ENCODE measurements at regions not wholly inside any gene's neighbourhood (a gene's known extent, or its start where the extent isn't known, plus 50 kb on each side); places are given as distances from the start of the nearest gene placed in this dataset.

DNA sequence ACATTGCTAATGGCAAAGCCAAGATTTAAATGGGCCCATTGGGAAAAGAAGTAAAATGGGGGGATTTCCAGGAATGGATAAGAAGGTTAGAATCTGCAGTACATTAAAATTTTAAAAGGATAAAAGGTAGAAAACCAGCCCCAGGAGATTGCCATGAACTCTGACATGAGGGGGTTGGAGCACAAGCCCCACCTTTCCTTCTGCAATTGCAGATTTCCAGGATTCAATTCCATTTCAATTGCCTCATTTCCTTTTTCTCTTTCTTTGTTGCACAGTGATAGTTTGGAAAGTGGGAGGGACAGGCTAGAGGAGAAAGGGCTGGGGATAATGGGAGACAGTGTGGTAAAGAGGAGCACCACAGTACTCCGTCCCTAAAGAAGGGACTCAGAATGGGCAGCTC lies 238.5 kb upstream of the RAB4A start:
- peaks cover 3% of the 10 kb centered on the region for H3K27me3 Mint-ChIP-seq

DNA sequence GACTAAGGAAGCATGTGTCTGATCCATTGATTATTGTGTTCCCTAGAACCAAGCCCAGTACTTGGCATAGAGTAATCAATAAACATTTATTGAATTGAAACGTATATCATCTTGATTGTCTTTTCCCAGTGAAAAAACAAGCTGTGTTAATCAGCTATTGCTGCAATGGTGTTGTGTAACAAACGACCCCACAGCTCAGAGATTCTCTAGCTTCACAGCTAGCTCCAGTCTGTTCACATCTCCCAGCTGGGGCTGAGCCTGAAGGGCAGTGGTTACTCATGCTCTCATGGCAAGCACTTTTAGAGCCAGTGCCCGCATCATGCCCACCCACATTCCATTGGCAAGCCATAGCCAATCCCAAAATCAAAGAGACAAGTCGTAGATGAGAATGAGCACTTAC lies 237.4 kb upstream of the RAB4A start:
- DNase-seq, result no peak
- H3K4me1 Mint-ChIP-seq, result no peaks in the 10 kb centered on the region
- no peaks in the 10 kb centered on the region for H3K36me3 Mint-ChIP-seq
- H3K4me3 Mint-ChIP-seq, result no peak overlapping the region
- peaks cover 5% of the 10 kb centered on the region for H3K27me3 Mint-ChIP-seq
- no peaks in the 10 kb centered on the region for H3K9me3 Mint-ChIP-seq
- no peak overlapping the region for H3K27ac Mint-ChIP-seq

More for the DNA sequence above, 238.5 kb upstream of the RAB4A start:
- no peak for DNase-seq
- Mint-ChIP-seq H3K9me3 (no peaks in the 10 kb centered on the region), H3K36me3 (no peaks in the 10 kb centered on the region), H3K4me1 (peaks cover 5% of the 10 kb centered on the region), H3K4me3 (no peak overlapping the region), H3K27ac (no peak overlapping the region)

DNA sequence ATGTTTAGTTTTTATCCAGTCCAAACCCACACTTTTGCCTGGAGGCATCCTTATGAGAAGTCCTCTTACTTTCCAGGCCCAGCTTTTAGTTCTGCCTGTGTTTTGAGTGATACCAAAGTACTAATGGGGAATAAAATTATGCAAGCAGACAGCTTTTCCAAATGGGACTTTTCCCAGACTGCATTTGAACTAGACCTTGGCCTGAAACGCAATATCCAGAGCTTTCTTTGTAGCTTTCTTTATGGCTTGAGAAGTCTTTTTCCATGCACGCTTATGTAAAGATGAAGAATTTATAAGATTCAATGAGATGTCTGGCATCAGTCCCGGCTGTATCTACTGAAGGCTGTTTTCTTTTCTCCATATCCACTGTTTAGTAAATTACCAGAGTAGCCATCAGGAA lies 236.6 kb upstream of the RAB4A start:
- H3K4me1 Mint-ChIP-seq, result no peaks in the 10 kb centered on the region
- H3K4me3 Mint-ChIP-seq, result no peak overlapping the region
- H3K36me3 Mint-ChIP-seq, result no peaks in the 10 kb centered on the region
- H3K27ac Mint-ChIP-seq, result no peak overlapping the region
- H3K9me3 Mint-ChIP-seq, result no peaks in the 10 kb centered on the region
- no peak for DNase-seq
- H3K27me3 Mint-ChIP-seq, result peaks cover 13% of the 10 kb centered on the region

DNA sequence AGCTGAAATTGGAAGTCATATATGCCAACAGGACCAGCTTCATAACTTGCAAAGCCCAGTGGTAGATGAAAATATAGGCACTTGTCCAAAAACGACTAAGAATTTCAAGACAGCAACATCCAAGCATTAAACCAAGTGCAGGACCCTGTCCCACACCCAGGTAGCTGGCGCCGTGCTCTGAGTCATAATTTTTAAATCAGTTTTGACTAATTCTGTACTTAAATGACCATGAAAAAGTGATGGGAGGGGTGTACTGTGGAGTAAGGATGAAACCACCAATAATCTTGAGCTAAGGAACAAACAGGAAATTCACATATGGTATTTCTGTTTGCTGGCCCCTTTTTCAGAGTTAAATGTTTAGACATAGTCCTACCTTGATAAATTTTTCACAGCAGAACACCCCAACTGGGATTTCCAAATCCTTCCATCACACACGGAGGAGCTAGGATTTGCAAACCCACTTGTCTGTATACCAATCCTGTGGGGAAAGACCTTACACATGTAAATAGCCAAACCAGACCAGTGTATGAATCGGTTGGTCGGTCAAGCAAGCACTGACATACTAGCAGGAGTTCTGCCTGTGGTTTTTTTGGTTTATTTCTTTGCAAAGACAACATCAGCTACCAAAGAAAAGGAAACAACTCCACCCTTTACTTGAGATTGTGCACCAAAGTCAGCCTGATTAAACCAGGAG lies 235.7 kb upstream of the RAB4A start:
- no peaks in the 10 kb centered on the region for H3K36me3 Mint-ChIP-seq
- H3K27ac Mint-ChIP-seq, result no peak overlapping the region
- H3K4me1 Mint-ChIP-seq, result no peaks in the 10 kb centered on the region
- no peaks in the 10 kb centered on the region for H3K9me3 Mint-ChIP-seq
- H3K27me3 Mint-ChIP-seq, result peaks cover 14% of the 10 kb centered on the region
- DNase-seq, result no peak
- no peak overlapping the region for H3K4me3 Mint-ChIP-seq

DNA sequence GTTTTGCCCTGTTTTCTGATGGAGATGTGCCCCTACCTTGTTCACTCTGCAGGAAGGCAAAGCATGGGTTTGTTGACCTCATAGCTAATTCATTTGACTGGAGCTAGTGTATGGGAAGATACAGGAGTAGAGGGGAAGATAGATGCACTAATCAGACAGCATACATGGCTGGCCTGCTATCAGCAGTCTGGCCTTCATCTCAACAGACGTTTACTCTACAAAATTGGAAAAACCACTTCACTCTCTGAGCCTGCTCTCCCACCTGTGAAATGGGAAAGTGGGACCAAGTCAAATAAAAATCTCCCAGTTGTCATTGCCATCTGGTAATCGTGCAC lies 235.2 kb upstream of the RAB4A start:
- H3K27ac Mint-ChIP-seq, result no peak overlapping the region
- H3K4me1 Mint-ChIP-seq, result no peaks in the 10 kb centered on the region
- no peaks in the 10 kb centered on the region for H3K9me3 Mint-ChIP-seq
- H3K27me3 Mint-ChIP-seq, result peaks cover 19% of the 10 kb centered on the region
- DNase-seq, result no peak
- H3K4me3 Mint-ChIP-seq, result no peak overlapping the region
- H3K36me3 Mint-ChIP-seq, result no peaks in the 10 kb centered on the region

DNA sequence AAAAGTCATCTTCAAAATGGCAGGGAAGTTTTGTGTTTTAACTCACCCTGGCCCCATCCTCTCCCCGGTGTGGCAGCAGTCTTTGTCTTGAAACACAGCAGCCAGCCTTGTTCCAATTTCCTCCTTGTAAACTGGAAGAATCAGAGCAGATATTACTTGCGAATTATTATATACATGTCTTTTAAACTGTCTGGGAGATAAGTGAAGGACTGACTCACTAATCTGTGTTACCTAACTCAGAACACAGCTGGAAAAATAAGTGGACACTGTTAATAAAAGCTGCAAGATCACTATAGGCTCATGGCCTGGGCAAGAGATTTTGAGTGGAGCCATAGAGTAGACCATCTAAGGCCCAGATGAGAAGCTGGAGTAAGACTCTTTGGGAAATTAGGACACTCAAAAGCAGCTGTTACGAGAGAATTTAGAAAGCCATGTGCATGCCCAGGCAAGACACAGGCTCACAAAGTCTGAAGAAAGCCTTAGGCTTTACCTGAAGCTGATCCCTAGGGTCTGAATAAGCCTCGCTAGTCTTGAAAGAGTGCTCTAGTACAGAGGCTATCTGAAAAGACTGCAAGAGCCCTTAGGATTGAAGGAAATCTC lies 233.0 kb upstream of the RAB4A start:
- H3K9me3 Mint-ChIP-seq, result peaks cover 3% of the 10 kb centered on the region
- no peak overlapping the region for H3K4me3 Mint-ChIP-seq
- peaks cover 16% of the 10 kb centered on the region for H3K27me3 Mint-ChIP-seq
- H3K4me1 Mint-ChIP-seq, result no peaks in the 10 kb centered on the region
- no peak overlapping the region for H3K27ac Mint-ChIP-seq
- no peak for DNase-seq
- no peaks in the 10 kb centered on the region for H3K36me3 Mint-ChIP-seq

DNA sequence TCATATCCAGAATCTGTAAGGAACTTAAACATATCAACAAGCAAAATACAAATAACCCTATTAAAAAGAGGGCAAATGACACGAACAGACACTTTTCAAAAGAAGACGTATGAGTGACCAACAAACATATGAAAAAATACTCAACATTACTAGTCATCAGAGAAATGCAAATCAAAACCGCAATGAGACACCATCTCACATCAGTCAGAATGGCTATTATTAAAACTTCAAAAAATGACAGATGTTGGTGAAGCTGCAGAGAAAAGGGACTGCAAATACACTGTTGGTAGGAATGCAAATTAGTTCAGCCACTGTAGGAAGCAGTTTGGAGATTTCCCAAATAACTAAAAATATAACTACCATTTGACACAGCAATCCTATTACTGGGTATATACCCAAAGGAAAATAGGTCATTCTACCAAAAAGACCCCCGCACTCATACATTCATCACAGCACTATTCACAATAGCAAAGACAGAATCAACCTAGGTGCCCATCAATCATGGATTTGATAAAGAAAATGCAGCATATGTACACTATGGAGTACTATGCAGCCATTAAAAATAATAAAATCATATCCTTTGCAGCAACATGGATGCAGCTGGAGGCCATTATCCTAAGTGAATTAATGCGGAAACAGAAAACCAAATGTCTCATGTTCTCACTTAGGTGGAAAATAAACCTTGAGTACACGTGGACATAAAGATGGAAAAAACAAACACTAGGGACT lies 230.1 kb upstream of the RAB4A start:
- Mint-ChIP-seq H3K4me1 (no peaks in the 10 kb centered on the region), H3K9me3 (peaks cover 3% of the 10 kb centered on the region), H3K27ac (no peak overlapping the region), H3K4me3 (no peak overlapping the region), H3K27me3 (peaks cover 16% of the 10 kb centered on the region), H3K36me3 (no peaks in the 10 kb centered on the region)
- no peak for DNase-seq

DNA sequence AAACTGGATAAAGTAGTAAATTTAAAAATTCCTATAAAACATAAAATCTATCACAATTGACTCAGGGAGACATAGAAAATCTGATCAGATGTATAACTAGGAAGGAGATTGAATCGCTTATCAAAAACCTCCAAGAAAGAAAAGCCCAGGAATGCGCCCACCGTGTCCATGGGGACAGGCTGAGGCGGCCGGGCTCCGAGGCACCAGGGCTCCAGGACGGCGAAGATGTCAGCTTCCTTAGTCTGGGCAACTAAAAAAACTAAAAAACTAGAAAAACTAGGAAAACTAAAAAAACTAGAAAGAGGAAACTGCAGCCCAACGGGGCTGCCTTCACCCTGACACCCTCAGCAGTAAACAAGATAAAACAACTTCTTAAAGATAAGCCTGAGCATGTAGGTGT lies 229.0 kb upstream of the RAB4A start:
- Mint-ChIP-seq H3K27me3 (peaks cover 16% of the 10 kb centered on the region), H3K9me3 (peaks cover 3% of the 10 kb centered on the region), H3K27ac (no peak overlapping the region)

DNA sequence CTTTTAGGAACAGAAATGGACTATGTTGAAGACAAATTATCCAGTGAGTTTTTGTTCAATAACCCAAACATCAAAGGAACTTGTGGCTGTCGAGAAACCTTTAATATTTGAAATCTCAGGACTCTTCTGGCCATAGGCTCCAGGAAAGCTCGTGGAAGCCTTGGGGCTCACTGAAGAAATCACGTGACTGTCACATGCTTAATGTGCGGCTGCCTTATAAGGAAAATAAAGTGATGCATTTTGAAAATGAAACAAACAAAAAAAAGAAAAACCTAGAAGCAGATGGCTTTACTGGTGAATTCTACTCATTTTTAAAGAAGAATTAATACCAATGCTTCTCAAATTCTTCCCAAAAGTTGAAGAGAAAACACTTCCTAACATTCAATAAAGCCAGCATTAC lies 228.4 kb upstream of the RAB4A start:
- Mint-ChIP-seq H3K4me1 (no peaks in the 10 kb centered on the region), H3K27me3 (peaks cover 16% of the 10 kb centered on the region), H3K9me3 (peaks cover 3% of the 10 kb centered on the region), H3K4me3 (no peak overlapping the region), H3K36me3 (no peaks in the 10 kb centered on the region), H3K27ac (no peak overlapping the region)
- DNase-seq, result no peak

More for the DNA sequence above, 229.0 kb upstream of the RAB4A start:
- H3K4me1 Mint-ChIP-seq, result no peaks in the 10 kb centered on the region
- no peaks in the 10 kb centered on the region for H3K36me3 Mint-ChIP-seq
- no peak for DNase-seq
- no peak overlapping the region for H3K4me3 Mint-ChIP-seq

DNA sequence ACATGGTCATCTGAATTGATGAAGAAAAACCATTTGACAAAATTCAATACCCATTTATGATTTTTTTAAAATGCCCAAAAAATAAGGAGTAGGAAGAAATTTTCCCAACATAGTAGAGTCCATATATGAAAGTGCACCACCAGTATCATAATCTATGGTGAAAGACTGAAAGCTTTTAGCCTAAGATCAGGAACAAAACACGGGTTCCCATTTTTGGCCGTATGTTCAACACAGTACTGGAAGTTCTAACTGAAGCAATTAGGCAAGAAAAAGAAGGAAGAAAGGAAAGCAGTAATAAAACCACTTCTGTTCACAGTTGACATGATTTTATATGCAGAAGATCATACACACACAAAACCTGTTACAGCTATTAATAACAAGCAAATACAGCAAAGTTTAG lies 227.8 kb upstream of the RAB4A start:
- Mint-ChIP-seq H3K4me3 (no peak overlapping the region), H3K4me1 (no peaks in the 10 kb centered on the region), H3K27ac (no peak overlapping the region), H3K36me3 (no peaks in the 10 kb centered on the region), H3K9me3 (peaks cover 3% of the 10 kb centered on the region), H3K27me3 (peaks cover 16% of the 10 kb centered on the region)
- DNase-seq, result no peak

DNA sequence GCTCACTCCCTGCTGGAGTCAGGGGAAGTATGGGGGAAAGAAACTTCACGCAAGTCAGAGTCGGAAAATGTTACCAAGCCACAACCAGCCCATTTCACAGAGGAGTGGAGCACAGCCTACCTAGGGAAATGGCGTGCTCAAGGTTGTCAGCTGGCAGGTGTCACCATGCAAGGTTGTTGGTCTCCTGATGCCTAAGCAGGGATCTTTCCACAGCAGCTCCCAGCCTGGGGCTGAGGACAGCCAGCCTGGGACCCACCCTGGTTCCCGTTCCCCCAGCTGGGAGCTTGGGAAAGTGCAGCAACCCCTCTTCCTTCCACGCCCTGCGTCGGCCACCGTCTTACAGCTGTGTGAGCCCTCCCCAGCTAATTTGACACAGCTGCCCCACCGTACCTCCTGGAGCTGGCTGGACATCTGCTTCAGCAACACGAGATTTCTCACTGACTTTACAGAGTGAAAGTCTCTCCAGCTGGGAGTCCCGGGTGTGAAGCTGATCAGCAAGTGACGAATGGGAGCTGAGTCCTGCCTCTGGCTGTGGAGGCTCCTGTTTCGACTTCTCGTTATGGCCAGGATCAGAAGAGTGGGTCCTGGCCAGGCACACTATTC lies 224.6 kb upstream of the RAB4A start:
- peaks cover 5% of the 10 kb centered on the region for H3K9me3 Mint-ChIP-seq
- DNase-seq, result no peak
- H3K27me3 Mint-ChIP-seq, result no peaks in the 10 kb centered on the region
- H3K4me3 Mint-ChIP-seq, result no peak overlapping the region
- no peaks in the 10 kb centered on the region for H3K36me3 Mint-ChIP-seq
- H3K27ac Mint-ChIP-seq, result no peak overlapping the region
- H3K4me1 Mint-ChIP-seq, result peaks cover 2% of the 10 kb centered on the region

DNA sequence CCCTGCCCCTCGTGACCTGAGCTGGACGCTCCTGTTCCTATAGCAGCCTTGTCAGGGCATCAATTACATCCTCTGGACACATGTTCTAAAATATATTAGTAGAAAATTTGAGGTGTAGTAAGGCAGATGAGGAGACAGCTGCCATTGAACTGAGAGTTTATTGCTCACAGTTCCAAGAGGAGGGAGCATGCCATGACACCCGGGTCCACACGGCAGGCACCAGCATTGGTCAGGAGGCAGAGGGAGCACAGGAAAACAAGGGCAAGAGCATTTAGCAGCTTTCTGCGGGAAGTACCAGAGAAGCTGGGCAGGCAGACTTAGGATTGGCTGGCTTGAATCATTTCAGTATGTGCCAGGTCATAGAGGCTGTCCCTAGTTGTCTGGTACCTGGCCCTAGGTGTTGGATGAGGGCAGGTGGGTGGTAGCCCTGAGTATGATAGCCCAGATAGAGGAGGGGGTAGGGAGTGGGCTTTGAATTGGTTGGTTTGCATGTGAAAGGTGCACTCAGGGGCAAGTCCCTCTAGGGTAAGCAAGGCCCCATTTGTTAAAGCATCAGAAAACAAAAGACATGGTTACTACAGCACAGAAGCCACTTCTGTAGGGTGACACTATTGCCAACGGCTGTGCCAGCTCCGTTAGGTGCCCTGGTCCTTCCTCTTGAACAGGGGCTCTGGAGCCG lies 223.6 kb upstream of the RAB4A start:
- no peaks in the 10 kb centered on the region for H3K27me3 Mint-ChIP-seq
- H3K9me3 Mint-ChIP-seq, result peaks cover 5% of the 10 kb centered on the region
- DNase-seq, result no peak
- H3K36me3 Mint-ChIP-seq, result no peaks in the 10 kb centered on the region
- no peak overlapping the region for H3K27ac Mint-ChIP-seq
- H3K4me1 Mint-ChIP-seq, result peaks cover 2% of the 10 kb centered on the region
- H3K4me3 Mint-ChIP-seq, result no peak overlapping the region

DNA sequence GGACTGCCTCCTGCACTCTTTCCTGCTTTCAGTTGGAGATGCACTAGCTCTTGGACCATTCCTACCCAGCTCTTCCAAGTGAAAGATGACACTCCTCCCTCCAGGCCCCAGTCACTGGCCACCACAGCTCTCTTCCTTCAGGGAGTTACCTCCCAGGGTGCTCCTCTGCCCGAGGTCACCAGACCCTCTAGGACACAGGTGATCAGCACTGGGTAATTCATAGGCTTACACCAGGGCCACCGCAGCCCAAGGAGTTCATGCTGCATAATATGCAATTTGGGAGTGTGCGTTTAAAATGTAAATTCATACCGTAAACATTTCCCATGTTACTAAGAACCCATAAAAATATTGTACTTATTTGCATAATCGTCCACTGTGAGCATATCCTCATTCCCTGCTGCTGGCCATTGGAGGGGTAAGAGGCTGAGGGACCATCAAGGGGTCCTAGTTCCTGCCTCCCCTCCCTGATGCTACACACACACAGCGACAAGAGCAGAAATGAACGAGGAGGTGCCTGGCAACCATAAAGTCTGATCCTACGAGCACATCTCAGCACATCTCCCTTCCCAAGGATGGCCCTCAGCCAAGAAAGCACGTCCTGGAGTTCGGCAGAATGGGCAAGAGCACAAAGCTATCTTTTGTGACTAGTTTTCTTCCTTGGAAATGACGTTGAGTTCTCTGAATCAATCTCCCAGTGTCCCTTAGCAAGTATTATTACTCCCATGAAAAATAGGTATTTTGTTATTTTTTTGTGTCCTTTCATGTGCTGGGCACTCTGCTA lies 222.9 kb upstream of the RAB4A start:
- no peaks in the 10 kb centered on the region for H3K27me3 Mint-ChIP-seq
- peaks cover 2% of the 10 kb centered on the region for H3K4me1 Mint-ChIP-seq
- no peaks in the 10 kb centered on the region for H3K36me3 Mint-ChIP-seq
- H3K4me3 Mint-ChIP-seq, result no peak overlapping the region
- H3K9me3 Mint-ChIP-seq, result peaks cover 5% of the 10 kb centered on the region
- no peak for DNase-seq
- H3K27ac Mint-ChIP-seq, result no peak overlapping the region

DNA sequence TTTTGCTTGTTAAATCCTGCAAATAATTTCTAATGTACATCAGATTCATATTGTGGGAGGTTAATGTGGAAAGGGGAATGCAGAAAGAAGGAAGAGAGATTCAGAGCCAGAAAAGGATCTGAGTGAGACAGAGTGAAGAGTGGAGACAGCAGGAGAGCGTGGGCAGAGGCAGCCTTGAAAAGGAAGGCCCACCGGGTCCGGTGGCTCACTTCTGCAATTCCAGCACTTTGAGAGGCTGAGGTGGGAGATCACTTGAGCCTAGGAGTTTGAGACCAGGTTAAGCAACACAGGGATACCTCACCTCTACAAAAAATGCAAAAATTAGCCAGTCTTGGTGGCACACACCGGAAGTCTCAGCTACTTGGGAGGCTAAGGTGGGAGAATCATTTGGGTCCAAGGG lies 222.0 kb upstream of the RAB4A start:
- Mint-ChIP-seq H3K4me1 (peaks cover 2% of the 10 kb centered on the region), H3K4me3 (no peak overlapping the region), H3K27me3 (no peaks in the 10 kb centered on the region), H3K27ac (no peak overlapping the region), H3K36me3 (no peaks in the 10 kb centered on the region), H3K9me3 (peaks cover 5% of the 10 kb centered on the region)
- DNase-seq, result no peak

All from activated naive CD8-positive, alpha-beta T cell treated with anti-CD3 and anti-CD28 coated beads for 36 hours (primary cell).